ENCODE measurements at regions not wholly inside any gene's neighbourhood (a gene's known extent, or its start where the extent isn't known, plus 50 kb on each side); places are given as distances from the start of the nearest gene placed in this dataset.
A peak's percentile ranks its signal among the peaks of the same experiment; 100 is the strongest.

DNA sequence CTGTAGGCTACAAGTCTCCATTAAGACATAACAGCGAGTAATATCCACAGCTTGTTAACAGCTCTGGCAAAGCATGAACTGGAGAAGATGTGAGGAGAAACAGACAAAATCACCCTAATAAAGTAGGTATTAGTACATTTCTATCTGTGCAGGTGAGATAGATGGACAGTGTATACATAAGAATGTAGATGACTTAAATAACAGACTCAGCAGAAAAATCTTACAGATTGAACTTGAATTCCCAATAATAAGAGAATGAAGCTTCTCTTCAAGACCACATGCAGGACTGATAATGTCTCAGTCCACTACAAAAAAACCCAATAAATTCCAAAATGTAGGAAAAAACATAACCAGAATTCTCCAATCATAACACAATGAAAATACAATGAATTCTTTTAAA, 153.0 kb downstream of the IRX2 start:
- no peak for DNase-seq

DNA sequence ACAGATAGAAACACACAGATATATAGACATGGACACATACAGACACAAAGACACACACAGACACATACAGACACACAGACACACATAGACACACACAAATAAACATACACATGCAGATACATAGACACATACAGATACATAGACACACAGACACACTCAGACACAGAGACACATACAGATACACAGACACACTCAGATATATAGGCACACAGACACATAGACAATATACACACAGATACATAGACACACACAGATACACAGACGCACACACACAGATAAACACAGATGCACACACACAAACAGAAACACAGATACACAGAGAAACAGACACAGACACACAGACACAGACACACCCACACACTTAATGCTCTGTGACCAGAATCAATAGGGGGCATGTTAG, 156.8 kb downstream of the IRX2 start:
- DNase-seq: no peak

DNA sequence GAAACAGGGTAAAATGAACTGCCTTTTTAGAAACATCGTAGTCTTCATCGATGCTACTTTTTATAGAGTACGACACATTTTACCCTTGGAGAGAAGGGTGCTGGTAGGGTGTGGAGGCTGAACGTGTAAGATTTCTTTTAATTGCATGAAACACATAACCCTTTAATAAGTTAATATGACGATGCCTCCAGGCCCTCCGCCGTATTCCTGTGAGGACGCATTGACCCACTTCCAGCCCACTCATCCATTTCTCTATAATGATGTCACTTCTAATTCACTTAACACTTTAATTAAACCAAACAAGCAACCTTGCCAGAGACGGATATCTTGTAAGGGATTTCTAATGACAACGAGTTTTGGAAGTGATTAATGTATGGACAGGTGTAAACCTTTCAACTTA, 158.7 kb downstream of the IRX2 start:
- DNase-seq: no peak

DNA sequence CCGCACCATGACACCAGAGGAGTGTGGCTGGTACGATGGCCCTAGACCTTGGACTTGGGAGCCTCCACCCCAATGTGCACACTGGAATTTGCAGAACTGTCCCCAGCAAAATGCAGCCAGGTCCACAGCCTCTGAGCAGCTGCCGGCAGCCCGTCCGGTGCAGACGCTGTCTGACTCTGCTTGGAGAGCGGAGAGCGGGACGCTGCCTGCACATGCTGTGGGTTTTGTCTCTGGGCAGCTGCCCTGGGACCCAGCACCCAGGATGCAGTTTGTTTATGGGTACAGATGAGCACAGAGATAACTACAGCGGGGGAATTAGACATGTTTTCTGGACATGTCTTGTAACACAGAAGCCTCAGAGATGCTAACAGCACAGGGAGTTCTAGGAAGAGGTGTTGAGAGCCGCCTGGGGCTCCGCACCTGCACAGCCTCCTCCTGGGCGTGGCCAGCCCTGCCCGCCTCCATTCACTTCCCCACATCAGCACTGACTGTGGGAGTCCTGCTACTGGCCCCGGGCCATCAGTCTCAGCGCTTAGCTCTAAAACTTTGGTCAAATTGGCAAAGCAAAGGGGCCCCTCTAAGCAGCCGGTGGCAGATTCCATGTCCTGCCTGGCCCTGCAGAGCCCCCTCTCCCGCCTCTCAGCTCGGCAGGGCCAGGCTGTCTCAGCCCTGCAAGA, 159.6 kb downstream of the IRX2 start:
- DNase-seq: no peak

DNA sequence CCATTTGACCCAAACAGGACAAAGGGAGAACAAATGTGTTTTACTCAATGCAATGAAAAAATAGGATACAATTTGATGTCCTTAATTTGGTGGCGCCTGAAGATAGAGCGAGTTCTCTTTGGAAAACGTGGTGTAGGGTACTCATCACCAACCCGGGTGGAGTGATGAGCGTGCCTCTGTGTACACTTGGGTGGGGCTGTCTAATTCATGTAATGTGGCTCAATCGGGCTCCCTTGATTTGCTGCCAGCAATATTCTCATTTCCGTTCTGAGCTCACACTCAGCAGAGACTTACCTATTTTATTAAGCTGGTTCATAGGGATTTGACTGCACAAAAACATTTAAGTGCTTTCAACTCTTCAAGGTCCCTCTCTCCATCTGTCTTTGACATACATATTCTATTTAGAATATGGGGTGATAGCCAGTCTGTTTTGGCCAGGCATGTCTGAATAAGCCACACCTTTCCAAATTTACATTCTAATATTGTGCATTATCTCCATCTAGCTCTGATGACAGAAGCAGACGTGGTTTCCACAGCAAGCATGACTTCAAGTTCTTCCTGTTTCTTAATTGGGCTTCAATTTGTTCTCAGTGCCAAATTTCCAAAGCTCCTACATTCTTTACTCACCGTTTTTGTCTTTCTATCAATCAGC, 162.5 kb downstream of the IRX2 start:
- DNase-seq: no peak

DNA sequence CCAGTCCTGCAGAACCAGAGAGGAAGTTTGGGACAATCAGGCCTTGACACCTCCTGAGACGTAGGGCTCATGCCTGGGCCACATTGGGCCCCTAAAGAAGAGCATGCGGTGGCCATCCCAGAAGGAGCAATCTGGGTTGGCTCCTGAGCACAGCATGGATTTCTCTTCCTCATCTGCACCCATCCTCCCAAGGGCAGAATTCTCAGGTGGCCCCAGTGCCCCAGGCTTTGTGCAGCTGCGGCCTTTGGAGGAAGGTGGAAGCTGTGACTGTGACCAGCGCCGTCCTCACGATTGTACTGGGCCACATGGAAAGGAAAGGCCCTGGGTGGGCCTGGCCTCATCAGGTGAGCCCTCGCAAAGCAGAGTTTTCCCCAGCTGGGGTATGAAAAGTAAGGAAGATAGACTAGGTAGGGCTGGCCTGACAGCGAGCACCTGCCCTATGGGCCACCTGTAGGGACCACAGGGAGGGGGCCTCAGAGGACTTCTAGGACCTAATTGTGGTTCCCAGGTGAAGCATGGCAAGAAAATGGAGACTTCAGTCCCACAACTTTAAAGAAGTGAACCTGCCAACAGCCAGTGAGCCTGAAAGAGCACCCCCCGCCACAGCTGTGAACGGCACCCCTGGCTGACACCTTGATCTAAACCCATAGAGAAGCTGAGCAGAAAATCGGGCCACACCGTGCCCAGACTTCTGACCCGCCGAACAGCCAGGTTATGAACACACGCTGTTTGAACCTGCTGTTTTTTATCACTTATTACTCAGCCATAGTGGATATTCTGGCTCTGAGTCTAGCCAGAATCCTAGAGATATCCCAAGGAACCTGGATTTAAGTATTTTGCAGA, 164.1 kb downstream of the IRX2 start:
- DNase-seq: no peak

DNA sequence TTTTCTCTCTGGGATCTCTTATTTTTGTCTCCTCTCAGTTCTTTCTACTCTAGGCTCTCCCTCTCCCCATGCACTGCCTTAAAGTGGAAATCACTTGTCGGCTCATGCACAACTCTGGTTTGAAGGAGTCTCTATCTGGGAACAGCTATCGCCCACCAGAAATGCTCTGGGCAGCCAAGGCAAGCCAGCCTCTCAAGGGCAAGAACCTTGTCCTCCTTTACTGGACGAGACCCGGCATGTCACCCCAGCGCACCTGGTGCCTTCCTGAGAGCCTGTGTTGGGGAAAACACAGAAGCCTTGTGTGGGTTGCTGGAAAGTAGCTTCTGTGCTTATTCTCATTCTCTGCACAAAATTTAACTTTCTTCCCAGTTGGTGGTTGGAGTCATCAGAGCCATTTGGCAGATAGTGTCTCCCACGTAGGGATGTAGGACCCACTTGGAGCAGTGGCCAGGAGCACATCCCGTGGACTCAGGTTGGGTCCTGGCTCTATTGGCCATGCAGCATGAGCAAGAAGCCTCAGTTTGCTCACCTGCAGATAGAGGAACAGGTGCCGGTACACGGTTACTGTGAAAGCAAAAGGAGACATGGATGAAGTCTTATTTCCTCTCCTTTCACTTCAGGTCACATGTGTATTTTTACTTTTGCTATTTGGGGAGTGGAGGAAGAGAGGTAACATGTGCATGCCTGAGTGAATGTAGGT, 165.3 kb downstream of the IRX2 start:
- no peak for DNase-seq

DNA sequence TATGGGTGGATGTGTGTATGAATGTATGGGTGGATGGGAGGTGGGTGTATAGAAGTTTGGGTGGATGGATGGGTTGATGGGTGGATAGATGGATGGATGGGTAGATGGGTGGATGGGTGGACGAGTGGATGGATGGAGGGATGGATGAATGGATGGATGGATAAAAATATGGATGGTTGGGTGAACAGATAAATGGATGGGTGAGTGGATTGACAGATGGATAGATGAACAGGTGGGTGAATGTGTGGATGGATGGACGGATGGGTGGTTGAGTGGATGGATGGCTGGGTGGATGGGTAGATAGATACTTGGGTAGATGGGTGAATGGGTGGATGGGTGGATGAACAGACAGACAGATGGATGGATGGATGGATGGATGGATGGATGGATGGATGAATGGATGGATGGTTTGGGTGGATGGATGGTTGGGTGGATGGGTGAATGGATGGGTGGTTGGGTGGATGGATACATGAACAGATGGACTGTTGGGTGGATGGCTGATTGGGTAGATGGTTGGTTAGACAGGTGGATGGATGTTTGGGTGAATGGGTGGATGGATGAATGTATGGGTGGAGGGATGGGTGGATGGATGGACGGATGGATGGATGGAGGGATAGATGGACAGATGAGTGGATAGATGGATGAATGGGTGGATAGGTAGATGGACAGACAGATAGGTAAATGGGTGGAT, 166.8 kb downstream of the IRX2 start:
- DNase-seq: no peak

DNA sequence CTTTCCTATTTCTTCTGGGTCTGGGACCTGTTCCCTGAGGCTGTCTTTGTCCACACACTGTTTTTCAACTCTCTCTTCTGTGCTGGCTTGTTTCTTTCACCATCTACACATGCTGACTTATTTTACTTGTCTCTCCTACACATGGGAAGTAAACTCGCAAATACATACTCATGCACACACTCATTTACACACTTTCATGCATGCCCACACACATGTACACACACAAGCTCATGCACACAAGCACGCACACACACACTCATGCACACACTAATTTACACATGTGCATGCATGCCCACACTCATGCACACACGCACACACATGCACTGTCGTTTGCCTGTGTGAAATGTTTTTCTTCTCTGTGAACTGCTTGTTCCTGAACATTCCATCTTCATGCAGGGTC, 169.0 kb downstream of the IRX2 start:
- DNase-seq: no peak

DNA sequence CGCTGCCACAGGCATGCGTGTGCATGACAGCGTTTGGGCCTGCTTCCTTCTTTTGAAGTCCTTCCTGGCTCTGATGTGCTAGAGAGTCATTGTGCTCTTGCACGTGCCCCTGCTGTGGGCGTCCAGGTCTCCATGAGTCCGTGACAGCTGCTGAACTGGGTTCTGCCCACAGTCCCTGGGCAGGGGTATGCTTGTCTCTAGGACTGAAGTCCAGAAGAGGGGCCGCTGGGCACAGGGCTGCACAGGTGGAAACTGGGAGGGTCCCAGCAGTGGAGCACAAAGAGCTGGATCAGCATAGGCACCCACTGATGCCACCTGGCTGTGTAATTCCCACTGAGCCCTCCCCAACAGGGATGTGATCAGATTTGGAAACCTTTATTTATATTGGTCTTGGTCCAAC, 169.4 kb downstream of the IRX2 start:
- no peak for DNase-seq

DNA sequence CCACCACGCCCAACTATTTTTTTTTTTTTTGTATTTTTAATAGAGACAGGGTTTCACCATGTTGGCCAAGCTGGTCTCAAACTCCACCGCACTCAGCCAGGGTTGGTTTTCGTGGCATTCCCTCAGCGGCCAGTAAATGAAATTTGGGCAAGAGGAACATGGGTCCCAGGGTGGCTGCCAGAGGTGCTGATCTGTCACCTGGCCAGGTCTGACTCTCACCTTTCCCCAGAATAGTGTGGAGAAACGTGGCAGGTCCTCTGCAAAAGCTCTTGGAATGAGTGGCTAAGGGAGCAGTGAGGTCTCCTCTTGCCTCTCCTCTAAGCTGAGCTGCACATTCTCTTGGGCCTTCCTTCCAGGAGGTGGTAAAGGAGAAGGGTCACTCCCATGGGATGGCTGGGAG, 170.1 kb downstream of the IRX2 start:
- DNase-seq: no peak

DNA sequence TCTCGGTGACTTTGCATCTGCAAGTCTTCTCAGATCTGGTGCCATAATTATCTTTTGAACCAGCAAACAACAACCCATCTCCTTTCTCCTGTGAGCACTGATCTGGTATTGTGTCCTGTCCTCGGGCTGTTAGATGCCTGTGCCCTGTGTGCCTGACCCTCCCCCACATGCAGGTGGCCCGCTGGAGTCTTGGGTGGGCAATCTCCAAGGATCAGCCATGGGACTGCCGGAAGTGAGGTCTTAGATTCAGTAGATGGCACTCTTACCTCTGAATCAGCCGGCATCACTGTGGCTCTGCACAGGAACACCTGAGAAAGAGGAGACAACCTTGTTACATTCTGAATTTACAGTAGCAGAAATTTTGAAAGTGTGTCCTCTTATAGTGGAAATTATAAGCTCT, 172.4 kb downstream of the IRX2 start:
- no peak for DNase-seq

DNA sequence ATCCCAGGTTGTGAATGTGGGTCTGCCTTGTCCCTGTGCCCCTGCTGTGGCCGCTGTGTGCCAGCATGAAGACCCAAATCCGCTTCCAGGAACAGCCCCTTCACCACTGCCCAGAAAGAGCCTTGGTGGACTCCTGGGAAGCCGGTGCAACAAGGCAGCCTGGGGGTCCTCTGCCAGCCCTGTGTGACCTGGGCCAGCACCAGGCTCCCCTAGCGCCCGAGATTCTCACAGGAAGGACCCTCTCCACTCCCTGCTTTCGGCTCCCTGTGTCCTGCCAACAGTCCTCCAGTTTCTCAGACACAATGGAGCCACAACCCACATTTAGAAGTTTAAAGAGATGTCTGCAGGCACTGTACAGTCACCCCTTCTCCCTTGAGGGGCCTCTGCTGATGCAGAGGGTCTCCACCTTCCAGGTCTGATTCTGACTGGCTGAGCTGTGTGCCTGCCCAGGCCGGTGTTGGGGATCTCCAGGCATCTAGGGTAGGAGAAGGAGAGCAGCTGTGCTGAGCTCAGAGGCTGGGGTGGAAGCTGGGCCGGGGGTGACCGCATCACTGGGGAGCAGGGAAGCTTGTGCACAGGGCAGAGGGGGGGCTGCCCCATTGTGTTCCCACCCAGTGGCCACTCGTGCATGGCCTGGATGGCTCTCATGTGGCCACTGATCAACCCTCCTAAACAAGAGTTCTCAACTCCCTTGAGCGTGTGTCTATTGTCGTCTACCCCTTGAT, 174.0 kb downstream of the IRX2 start:
- DNase-seq: no peak

DNA sequence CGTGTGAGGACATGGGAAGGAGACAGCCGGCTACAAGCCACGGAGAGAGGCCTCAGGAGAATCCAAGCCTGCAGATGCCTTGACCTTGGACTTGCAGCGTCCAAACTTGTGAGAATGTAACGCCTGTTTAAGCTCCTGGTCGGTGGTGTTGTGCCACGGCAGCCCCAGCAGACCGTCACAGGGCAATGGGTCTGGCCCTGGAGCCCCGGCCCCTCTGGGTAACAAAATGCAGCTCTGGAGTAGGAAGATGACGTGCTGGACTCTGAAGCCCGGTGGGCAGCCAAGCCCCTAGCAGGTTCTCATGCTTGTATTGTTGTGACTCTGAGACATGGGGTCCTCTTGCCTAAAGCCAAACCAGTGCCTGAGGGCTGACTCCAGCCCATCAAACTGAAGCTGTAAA, 174.7 kb downstream of the IRX2 start:
- DNase-seq: no peak

DNA sequence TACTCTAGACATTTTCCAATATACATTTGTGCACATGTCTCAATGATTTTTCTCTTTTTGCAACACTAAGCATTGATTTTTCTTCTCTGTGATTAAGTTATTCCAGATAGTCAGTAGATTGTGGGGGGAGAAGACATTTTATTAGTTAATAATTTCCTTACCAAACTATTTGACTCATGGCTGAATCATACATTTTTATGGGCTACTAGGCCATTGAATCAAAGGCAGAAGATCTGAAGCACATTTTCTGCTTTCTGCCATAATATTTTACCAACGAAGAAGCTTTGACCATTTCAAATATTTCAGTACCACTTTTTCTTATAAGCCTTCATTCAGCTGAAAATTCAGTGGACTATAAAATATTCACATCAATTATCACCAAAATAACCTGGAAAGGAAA, 175.6 kb downstream of the IRX2 start:
- DNase-seq: peak; percentile 63

DNA sequence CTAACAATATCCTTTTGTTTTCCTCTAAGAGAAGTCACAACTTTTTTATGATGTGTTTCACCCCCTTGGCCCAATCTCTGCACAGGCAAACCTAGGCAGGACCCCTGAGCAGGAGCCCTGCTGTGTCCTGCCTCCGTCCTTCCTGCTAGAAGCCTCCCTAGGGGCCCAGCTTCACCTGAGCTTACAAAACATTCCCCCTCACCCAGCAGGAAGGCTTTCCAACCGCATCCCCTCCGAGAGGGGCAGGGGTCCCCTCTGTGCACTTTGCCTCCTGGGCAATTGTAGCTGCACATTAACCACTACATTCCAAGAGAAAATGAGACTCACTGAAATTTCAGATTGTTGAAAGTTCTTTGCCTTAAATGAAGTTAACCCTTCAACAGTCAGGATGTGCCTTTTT, 176.2 kb downstream of the IRX2 start:
- no peak for DNase-seq

DNA sequence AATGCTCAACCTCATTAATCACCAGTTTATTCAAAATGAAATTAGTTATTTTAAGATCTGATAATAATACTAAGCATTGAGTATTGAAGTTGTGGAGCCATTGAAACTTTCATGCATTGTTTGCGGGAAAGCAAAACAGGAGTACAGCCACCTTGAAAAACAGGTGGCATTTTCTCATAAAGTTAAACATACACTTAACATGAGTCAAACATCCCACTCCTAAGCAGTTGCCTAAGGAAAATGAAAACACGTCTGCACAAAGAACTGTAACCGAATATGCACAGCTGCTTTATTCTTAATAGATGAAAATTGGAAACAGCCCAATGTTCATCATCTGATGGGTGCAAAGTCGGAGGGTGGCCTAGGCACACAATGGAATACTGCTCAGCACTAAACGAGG, 177.3 kb downstream of the IRX2 start:
- no peak for DNase-seq

DNA sequence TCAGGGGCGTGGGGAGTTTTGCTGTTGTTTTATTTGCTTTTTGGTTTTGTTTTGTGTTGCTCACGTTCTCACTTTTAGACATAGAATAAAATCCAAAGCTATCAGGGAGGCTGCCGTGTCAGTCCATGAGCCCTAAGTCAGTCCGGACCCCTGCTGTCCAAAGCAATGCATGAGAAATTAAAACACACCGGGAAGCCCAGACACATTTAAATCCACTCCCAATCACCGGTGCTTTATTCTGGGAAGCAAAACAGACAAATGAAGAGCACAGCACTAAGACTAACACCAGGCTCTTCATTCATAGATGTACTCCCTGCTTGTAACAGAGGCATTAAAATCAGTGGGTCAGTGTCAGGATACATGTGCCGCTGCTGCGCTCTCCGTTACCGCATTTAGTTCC, 180.9 kb downstream of the IRX2 start:
- DNase-seq: no peak

DNA sequence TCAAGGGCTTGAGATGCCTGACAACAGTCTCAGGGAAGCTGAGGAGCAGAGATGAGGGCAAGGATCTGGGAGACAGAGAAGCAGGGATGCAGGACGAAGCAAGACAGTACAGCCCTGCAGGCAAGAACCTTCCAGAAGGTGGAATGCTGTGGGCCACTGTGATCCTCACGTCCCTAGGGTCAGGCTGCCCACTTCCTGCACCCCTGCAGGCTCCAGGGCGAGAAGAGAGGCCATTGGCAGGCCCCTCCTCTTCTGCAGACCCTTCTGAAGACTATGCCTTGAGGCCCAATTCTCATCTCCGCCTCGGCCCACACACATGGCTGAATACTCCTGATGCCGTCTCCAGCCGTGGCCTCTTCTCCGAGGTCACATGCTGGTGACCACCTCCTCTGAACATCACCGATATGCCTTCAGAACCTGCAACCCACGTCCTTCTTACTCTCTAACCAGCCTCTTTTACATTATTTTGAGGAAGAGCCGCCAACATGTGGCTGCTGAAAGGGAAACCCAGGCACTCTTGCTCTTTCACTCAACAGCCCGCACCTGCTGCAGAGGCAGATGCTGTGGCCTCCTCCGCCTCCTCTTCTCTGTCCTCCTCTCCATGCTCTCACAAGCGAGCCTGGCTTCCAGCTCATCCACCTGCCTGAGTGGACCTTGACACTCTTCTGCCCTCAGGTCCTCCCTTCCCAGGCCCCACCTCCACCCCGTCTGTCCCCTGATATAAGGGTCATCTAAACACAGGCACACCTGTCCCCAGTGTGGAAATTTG, 181.5 kb downstream of the IRX2 start:
- no peak for DNase-seq

DNA sequence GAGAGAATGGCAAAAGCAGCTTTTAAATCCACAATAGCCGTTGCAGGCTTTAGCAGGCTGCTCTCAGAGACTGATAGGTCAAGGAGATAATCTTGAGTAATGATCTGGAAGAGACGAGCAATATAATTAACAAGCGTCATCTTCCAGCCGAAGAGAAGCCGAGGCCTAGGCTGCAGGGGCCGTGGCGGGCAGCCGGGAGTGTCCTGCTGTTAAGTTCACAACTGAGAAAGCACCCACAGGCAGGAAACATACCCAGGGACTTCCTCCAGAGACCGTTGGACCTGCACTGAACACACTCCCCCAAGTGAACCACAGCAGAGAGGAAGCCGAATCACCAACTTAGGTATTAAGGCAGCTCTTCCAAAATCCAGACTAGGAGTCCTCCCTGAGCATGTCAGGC, 182.3 kb downstream of the IRX2 start:
- DNase-seq: no peak

DNA sequence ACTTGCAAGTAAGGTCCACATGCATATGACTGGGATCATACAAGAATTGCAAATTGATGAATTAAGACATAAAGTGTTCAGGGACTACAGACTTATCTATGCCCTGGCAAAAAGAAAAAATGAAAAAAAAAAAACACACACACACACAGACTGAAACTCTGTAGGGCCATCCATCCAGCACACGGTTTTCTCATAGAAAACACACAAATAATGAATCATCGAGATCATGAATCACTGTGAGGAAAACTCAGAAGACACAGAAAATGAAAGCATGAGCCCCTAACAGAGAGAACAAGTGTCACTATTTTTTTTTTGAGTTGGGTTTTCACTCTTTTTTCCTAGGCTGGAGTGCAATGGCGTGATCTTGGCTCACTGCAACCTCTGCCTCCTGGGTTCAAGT, 185.2 kb downstream of the IRX2 start:
- DNase-seq: peak; percentile 12
